Activated CD4-positive, alpha-beta T cell treated with anti-CD3 and anti-CD28 coated beads, Interleukin-2, amount 10 ng/mL, durations not matched to agents 24 days and 14 days (primary cell): ENCODE measurements at regions not wholly inside any gene's neighbourhood (a gene's known extent, or its start where the extent isn't known, plus 50 kb on each side); places are given as distances from the start of the nearest gene placed in this dataset.
"Not testable (repeated sequence)": the region's sequence is repeated elsewhere in the genome, so short reads cannot be mapped to it uniquely, and the experiment has no call there.

Experiments used
- DNase-seq: peaks from one replicate; pipeline ENCODE4 v3.0.0; 2022
- H3K27ac Mint-ChIP-seq: one replicate; pipeline ENCODE4 v1.8.0; 2022; ENCODE audit warnings: mild to moderate bottlenecking, mixed read lengths
- H3K27me3 Mint-ChIP-seq: one replicate; pipeline ENCODE4 v1.8.0; 2022; ENCODE audit warnings: mixed read lengths
- H3K36me3 Mint-ChIP-seq: one replicate; pipeline ENCODE4 v1.8.0; 2022; ENCODE audit warnings: low read depth, mild to moderate bottlenecking, mixed read lengths
- H3K4me1 Mint-ChIP-seq: one replicate; pipeline ENCODE4 v1.8.0; 2021; ENCODE audit warnings: mixed read lengths
- H3K4me3 Mint-ChIP-seq: one replicate; pipeline ENCODE4 v1.8.0; 2022; ENCODE audit warnings: mild to moderate bottlenecking, moderate library complexity, mixed read lengths
- H3K9me3 Mint-ChIP-seq: one replicate; pipeline ENCODE4 v1.8.0; 2021; ENCODE audit warnings: mixed read lengths
- intact Hi-C: fragments of 100-400 bp; cut with micrococcal nuclease; formaldehyde crosslinking; loops from one replicate; pipeline ENCODE4 v1.15.1; 2023

GRCh38 chr5:25095261-25095660 lies 450.5 kb upstream of the CDH10 start:
- peaks cover 4% of the 10 kb centered on the region for H3K9me3 Mint-ChIP-seq
- no peak for DNase-seq
- no peaks in the 10 kb centered on the region for H3K27me3 Mint-ChIP-seq
- intact Hi-C loops: no loop called here
- H3K4me3 Mint-ChIP-seq: no peak overlapping the region
- H3K4me1 Mint-ChIP-seq: no peaks in the 10 kb centered on the region
- H3K27ac Mint-ChIP-seq: no peak overlapping the region
- no peaks in the 10 kb centered on the region for H3K36me3 Mint-ChIP-seq

GRCh38 chr5:25094219-25094618 lies 449.4 kb upstream of the CDH10 start:
- H3K4me3 Mint-ChIP-seq: no peak overlapping the region
- intact Hi-C loops: no loop called here
- no peaks in the 10 kb centered on the region for H3K4me1 Mint-ChIP-seq

GRCh38 chr5:25091921-25092320 lies 447.1 kb upstream of the CDH10 start:
- H3K27ac Mint-ChIP-seq: no peak overlapping the region
- no peak for DNase-seq
- no peaks in the 10 kb centered on the region for H3K4me1 Mint-ChIP-seq
- peaks cover 3% of the 10 kb centered on the region for H3K9me3 Mint-ChIP-seq
- no peak overlapping the region for H3K4me3 Mint-ChIP-seq
- H3K36me3 Mint-ChIP-seq: no peaks in the 10 kb centered on the region
- no peaks in the 10 kb centered on the region for H3K27me3 Mint-ChIP-seq
- intact Hi-C loops: no loop called here

More at GRCh38 chr5:25094219-25094618, 449.4 kb upstream of the CDH10 start:
- DNase-seq: no peak
- peaks cover 4% of the 10 kb centered on the region for H3K9me3 Mint-ChIP-seq
- no peak overlapping the region for H3K27ac Mint-ChIP-seq
- no peaks in the 10 kb centered on the region for H3K27me3 Mint-ChIP-seq
- H3K36me3 Mint-ChIP-seq: no peaks in the 10 kb centered on the region

GRCh38 chr5:25090854-25091253 lies 446.1 kb upstream of the CDH10 start:
- intact Hi-C loops: no loop called here
- Mint-ChIP-seq H3K36me3 (no peaks in the 10 kb centered on the region), H3K4me3 (no peak overlapping the region), H3K9me3 (no peaks in the 10 kb centered on the region), H3K27me3 (no peaks in the 10 kb centered on the region), H3K27ac (no peak overlapping the region), H3K4me1 (no peaks in the 10 kb centered on the region)
- DNase-seq: no peak

GRCh38 chr5:25090275-25090674 lies 445.5 kb upstream of the CDH10 start:
- intact Hi-C loops: no loop called here
- DNase-seq: no peak
- no peak overlapping the region for H3K4me3 Mint-ChIP-seq
- H3K4me1 Mint-ChIP-seq: no peaks in the 10 kb centered on the region
- no peaks in the 10 kb centered on the region for H3K36me3 Mint-ChIP-seq
- no peaks in the 10 kb centered on the region for H3K9me3 Mint-ChIP-seq
- H3K27ac Mint-ChIP-seq: no peak overlapping the region
- no peaks in the 10 kb centered on the region for H3K27me3 Mint-ChIP-seq

- H3K36me3 Mint-ChIP-seq, H3K4me1 Mint-ChIP-seq: not testable (repeated sequence)
Measured at GRCh38 chr5:25088689-25089088, 443.9 kb upstream of the CDH10 start.

GRCh38 chr5:25083261-25083660 lies 438.5 kb upstream of the CDH10 start:
- DNase-seq, H3K27me3 Mint-ChIP-seq, H3K4me1 Mint-ChIP-seq, H3K27ac Mint-ChIP-seq, H3K4me3 Mint-ChIP-seq, H3K9me3 Mint-ChIP-seq, H3K36me3 Mint-ChIP-seq, intact Hi-C loops: not testable (repeated sequence)

More at GRCh38 chr5:25088689-25089088, 443.9 kb upstream of the CDH10 start:
- H3K27me3 Mint-ChIP-seq, H3K27ac Mint-ChIP-seq, DNase-seq, intact Hi-C loops, H3K4me3 Mint-ChIP-seq, H3K9me3 Mint-ChIP-seq: not testable (repeated sequence)

GRCh38 chr5:25066239-25066638 lies 421.5 kb upstream of the CDH10 start:
- H3K27me3 Mint-ChIP-seq: no peaks in the 10 kb centered on the region
- intact Hi-C loops: no loop called here
- peaks cover 8% of the 10 kb centered on the region for H3K9me3 Mint-ChIP-seq
- H3K36me3 Mint-ChIP-seq: no peaks in the 10 kb centered on the region
- DNase-seq: no peak
- no peaks in the 10 kb centered on the region for H3K4me1 Mint-ChIP-seq
- no peak overlapping the region for H3K4me3 Mint-ChIP-seq
- no peak overlapping the region for H3K27ac Mint-ChIP-seq

- H3K27me3 Mint-ChIP-seq: no peaks in the 10 kb centered on the region
- H3K4me3 Mint-ChIP-seq: no peak overlapping the region
- no peaks in the 10 kb centered on the region for H3K36me3 Mint-ChIP-seq
- H3K9me3 Mint-ChIP-seq: peaks cover 14% of the 10 kb centered on the region
- no peaks in the 10 kb centered on the region for H3K4me1 Mint-ChIP-seq
- H3K27ac Mint-ChIP-seq: no peak overlapping the region
- intact Hi-C loops: no loop called here
- no peak for DNase-seq
Measured at GRCh38 chr5:25064306-25064705, 419.5 kb upstream of the CDH10 start.

GRCh38 chr5:25060575-25060974 lies 415.8 kb upstream of the CDH10 start:
- intact Hi-C loops: no loop called here
- Mint-ChIP-seq H3K27me3 (no peaks in the 10 kb centered on the region), H3K9me3 (peaks cover 11% of the 10 kb centered on the region), H3K4me1 (no peaks in the 10 kb centered on the region), H3K27ac (no peak overlapping the region), H3K4me3 (no peak overlapping the region), H3K36me3 (no peaks in the 10 kb centered on the region)
- no peak for DNase-seq

- no peak for DNase-seq
- intact Hi-C loops: no loop called here
- no peak overlapping the region for H3K27ac Mint-ChIP-seq
- H3K4me3 Mint-ChIP-seq: no peak overlapping the region
- no peaks in the 10 kb centered on the region for H3K36me3 Mint-ChIP-seq
- H3K27me3 Mint-ChIP-seq: no peaks in the 10 kb centered on the region
- H3K9me3 Mint-ChIP-seq: peaks cover 8% of the 10 kb centered on the region
- no peaks in the 10 kb centered on the region for H3K4me1 Mint-ChIP-seq
Measured at GRCh38 chr5:25056836-25057235, 412.1 kb upstream of the CDH10 start.

- DNase-seq: no peak
- H3K4me1 Mint-ChIP-seq: no peaks in the 10 kb centered on the region
- no peak overlapping the region for H3K27ac Mint-ChIP-seq
- H3K36me3 Mint-ChIP-seq: no peaks in the 10 kb centered on the region
- H3K9me3 Mint-ChIP-seq: peaks cover 11% of the 10 kb centered on the region
- no peak overlapping the region for H3K4me3 Mint-ChIP-seq
- intact Hi-C loops: no loop called here
- H3K27me3 Mint-ChIP-seq: no peaks in the 10 kb centered on the region
Measured at GRCh38 chr5:25033658-25034057, 388.9 kb upstream of the CDH10 start.

- H3K4me1 Mint-ChIP-seq: no peaks in the 10 kb centered on the region
- DNase-seq: no peak
- no peak overlapping the region for H3K27ac Mint-ChIP-seq
- H3K36me3 Mint-ChIP-seq: no peaks in the 10 kb centered on the region
- no peaks in the 10 kb centered on the region for H3K27me3 Mint-ChIP-seq
- H3K4me3 Mint-ChIP-seq: no peak overlapping the region
- intact Hi-C loops: no loop called here
- peaks cover 10% of the 10 kb centered on the region for H3K9me3 Mint-ChIP-seq
Measured at GRCh38 chr5:25029004-25029403, 384.2 kb upstream of the CDH10 start.

GRCh38 chr5:25027526-25027925 lies 382.7 kb upstream of the CDH10 start:
- Mint-ChIP-seq H3K9me3 (peaks cover 3% of the 10 kb centered on the region), H3K4me1 (no peaks in the 10 kb centered on the region), H3K36me3 (no peaks in the 10 kb centered on the region), H3K4me3 (no peak overlapping the region), H3K27me3 (no peaks in the 10 kb centered on the region), H3K27ac (no peak overlapping the region)
- intact Hi-C loops: no loop called here
- DNase-seq: no peak

- no peak overlapping the region for H3K4me3 Mint-ChIP-seq
- H3K27ac Mint-ChIP-seq: no peak overlapping the region
- no peaks in the 10 kb centered on the region for H3K4me1 Mint-ChIP-seq
Measured at GRCh38 chr5:25027061-25027460, 382.3 kb upstream of the CDH10 start.

More at GRCh38 chr5:25027061-25027460, 382.3 kb upstream of the CDH10 start:
- no peaks in the 10 kb centered on the region for H3K27me3 Mint-ChIP-seq
- peaks cover 3% of the 10 kb centered on the region for H3K9me3 Mint-ChIP-seq
- DNase-seq: no peak
- intact Hi-C loops: no loop called here
- H3K36me3 Mint-ChIP-seq: no peaks in the 10 kb centered on the region
